RWPE1 (cell line): ENCODE measurements at regions not wholly inside any gene's neighbourhood (a gene's known extent, or its start where the extent isn't known, plus 50 kb on each side); places are given as distances from the start of the nearest gene placed in this dataset.

Source experiments
- CTCF ChIA-PET: fragments of 350-600 bp; sonication (Branson Sonifier 250); formaldehyde crosslinking; extraction: SDS; loops from one replicate; lab custom pipeline; 2021; lab: Yijun Ruan, JAX
- POLR2A ChIA-PET: fragments of 400-600 bp; formaldehyde crosslinking; extraction: SDS; loops from one replicate; lab custom pipeline; 2020; ENCODE audit warnings: antibody characterized with exemption; ENCODE audit not compliant: low non-redundant PET; lab: Yijun Ruan, JAX
- DNase-seq: peaks from one replicate; pipeline ENCODE4 v3.0.0; 2012; ENCODE audit warnings: low spot score
- H3K27ac ChIP-seq: fragments of 450-650 bp; 2 replicates; pipeline ENCODE4 v1.5.1; 2017
- TF ChIP-seq, protein P1 (sequence below): fragments of 450-650 bp; conservative IDR thresholded peaks from 2 replicates; pipeline ENCODE4 v1.5.1; 2017; ENCODE audit warnings: low read depth, mild to moderate bottlenecking

DNA sequence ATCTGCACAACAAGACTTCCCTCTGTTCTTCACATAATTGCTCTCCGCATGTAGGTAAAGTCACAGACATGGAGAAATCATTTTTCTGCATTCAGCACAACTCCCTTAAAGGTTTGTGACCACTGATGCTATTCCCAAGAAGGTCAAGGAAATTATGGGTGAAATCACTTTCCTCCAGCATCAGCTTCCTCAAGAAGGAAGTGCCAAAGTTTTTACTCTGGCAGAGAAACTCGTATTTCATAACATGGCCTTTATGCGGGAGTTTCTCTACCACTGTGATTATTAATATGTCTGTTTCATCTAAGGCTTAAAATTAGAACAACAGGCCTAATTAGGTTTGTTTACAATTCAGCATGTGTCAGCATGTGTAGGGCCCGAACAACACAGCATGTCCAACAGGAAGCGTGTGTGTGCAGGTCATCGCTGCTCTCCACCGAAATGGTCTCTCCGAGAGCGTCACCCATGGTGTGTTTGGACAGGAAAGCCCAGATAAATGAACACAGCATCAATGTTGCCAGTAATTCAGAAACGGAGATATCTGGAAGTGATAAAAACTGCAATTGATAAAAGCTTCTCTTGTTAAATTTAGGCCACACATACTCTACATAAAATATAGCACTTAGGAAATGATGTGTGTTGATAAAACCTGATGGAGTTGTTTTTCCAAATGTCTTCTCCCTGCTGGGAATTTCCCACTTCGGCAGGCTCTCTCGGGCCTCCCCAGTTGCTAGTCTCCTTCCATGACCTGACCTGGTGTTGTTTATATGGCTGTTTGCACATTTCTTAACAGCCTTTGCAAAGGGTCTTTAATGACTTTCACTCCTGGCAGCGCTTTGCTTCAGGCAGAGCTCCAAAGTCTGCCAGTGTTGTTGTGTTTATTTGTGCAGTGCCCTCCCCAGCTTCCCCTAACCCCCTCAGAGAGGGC lies 265.1 kb upstream of the CEP162 start:
- TF ChIP-seq, protein P1, sequence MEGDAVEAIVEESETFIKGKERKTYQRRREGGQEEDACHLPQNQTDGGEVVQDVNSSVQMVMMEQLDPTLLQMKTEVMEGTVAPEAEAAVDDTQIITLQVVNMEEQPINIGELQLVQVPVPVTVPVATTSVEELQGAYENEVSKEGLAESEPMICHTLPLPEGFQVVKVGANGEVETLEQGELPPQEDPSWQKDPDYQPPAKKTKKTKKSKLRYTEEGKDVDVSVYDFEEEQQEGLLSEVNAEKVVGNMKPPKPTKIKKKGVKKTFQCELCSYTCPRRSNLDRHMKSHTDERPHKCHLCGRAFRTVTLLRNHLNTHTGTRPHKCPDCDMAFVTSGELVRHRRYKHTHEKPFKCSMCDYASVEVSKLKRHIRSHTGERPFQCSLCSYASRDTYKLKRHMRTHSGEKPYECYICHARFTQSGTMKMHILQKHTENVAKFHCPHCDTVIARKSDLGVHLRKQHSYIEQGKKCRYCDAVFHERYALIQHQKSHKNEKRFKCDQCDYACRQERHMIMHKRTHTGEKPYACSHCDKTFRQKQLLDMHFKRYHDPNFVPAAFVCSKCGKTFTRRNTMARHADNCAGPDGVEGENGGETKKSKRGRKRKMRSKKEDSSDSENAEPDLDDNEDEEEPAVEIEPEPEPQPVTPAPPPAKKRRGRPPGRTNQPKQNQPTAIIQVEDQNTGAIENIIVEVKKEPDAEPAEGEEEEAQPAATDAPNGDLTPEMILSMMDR: no peak
- POLR2A ChIA-PET: no interaction called here
- no peak overlapping the region for H3K27ac ChIP-seq
- CTCF ChIA-PET: interaction anchor here (0.6 kb wide), 1 partner anchor 840 kb away, joined by 4 read pairs; no protein-coding TSS in a partner anchor
- no peak for DNase-seq

- POLR2A ChIA-PET: no interaction called here
- TF ChIP-seq, protein P1: no peak
- no peak overlapping the region for H3K27ac ChIP-seq
- CTCF ChIA-PET: no interaction called here
- DNase-seq: no peak
These were observed 262.2 kb upstream of the CEP162 start for GRCh38 chr6:84489598-84489997.

DNA sequence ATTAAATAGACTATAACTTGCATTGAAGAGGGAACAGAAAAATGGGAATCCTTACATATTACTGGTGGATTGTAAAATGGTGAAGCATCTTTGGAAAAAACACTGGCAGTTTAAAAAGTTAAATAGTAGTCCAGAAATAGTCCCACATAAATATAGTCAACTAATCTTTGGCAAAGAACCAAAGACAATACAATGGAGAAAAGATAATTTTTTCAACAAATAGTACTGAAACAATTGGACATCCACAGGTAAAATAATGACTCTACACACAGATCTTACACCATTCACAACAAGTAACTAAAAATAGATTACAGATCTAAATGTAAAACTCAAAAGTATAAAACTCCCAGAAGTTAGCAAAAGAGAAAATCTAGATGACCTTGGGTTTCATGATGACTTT lies 259.1 kb upstream of the CEP162 start:
- TF ChIP-seq, protein P1: no peak
- ChIA-PET CTCF (no interaction called here), POLR2A (no interaction called here)
- DNase-seq: no peak
- no peak overlapping the region for H3K27ac ChIP-seq

DNA sequence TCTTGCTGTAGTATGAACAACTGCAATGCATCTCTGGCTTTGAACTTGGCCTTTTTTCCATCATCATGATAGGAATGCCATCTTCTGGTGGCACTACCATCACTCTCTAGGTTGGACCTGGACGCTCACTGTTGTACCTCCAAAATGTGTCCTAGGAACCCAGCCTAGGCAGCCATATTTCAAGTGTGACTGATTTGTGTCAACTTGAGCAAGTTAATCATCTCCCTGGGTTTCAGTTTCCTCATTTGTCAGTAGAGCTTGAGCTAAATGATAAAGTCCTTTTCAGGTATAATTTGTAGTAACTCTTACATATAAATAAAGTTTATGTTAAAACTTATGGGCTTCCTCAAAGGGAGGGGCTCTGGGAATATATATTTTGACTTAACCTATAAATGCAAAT lies 241.7 kb upstream of the CEP162 start:
- ChIA-PET CTCF (no interaction called here), POLR2A (no interaction called here)
- no peak for DNase-seq
- no peak overlapping the region for H3K27ac ChIP-seq
- TF ChIP-seq, protein P1: no peak

DNA sequence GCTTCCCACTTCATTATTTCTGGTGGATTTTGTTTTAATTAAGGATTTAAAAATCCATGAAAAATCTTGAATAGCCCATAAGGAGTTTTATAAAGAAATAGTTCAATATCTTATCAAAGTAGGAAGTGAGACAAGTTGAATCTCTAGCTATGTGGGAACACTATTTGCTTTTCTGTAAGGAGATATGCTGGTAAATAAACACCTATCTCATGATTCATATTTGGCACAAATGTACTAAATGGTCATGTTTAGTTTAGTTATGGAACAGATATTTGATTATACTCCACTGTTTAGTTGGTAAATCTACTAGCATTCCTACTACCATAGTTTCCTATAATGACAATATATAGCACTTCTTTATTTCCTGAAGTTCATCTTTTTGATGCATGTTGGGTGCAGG lies 239.9 kb upstream of the CEP162 start:
- POLR2A ChIA-PET: no interaction called here
- CTCF ChIA-PET: no interaction called here
- peak; percentile 9 for DNase-seq
- H3K27ac ChIP-seq: no peak overlapping the region
- TF ChIP-seq, protein P1: no peak

- TF ChIP-seq, protein P1: no peak
- peak; percentile 43 for DNase-seq
- H3K27ac ChIP-seq: no peak overlapping the region; the same call in 1 of the 2 replicates
- CTCF ChIA-PET: interaction anchor here (0.6 to 0.8 kb wide), 2 partner anchors 44 to 517 kb away, joined by 3 to 4 read pairs; no protein-coding TSS in a partner anchor
- POLR2A ChIA-PET: no interaction called here
These were observed 239.1 kb upstream of the CEP162 start for GRCh38 chr6:84466511-84466910.
